Coronary artery (tissue), 2 donors: ENCODE measurements at regions not wholly inside any gene's neighbourhood (a gene's known extent, or its start where the extent isn't known, plus 50 kb on each side); places are given as distances from the start of the nearest gene placed in this dataset.
"Not testable (repeated sequence)": the region's sequence is repeated elsewhere in the genome, so short reads cannot be mapped to it uniquely, and the experiment has no call there.

Source experiments
- DNase-seq: peaks from one replicate; pipeline ENCODE4 v3.0.0-alpha.2; 2017; ENCODE audit warnings: low spot score
- H3K27ac ChIP-seq, 2 donors: fragments of 200-600 bp; sonication (generic); one replicate each; pipeline ENCODE4 v1.5.1; 2016 to 2019
- H3K4me3 ChIP-seq: fragments of 200-600 bp; sonication (generic); 2 replicates; pipeline ENCODE4 v1.5.1; 2016; ENCODE audit warnings: mild to moderate bottlenecking, moderate library complexity
- CTCF ChIP-seq: fragments of 200-600 bp; sonication (generic); IDR thresholded peaks from one replicate; pipeline ENCODE4 v1.5.1; 2019; ENCODE audit warnings: antibody characterized with exemption

DNA sequence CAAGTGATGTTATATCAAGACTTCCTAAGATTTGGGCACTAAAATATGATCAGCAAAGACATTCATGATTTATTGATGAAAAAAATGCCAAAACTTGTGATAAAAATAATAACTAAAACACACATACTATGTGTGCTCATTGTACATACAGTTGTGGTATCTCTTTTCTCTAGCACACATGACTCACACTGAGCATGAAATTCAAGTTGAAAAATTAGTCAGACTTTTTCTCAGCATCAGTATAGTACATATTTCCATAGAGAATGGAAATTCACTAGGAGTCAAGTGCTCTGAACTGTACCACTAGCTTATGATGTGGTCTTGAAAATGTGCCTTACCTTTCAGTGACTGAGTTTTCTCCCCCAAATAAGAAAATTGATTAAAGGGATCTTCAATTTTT, 471.8 kb upstream of the FLRT2 start:
- Histone ChIP-seq H3K4me3 (no peak overlapping the region), H3K27ac (no peak overlapping the region)
- no peak for DNase-seq
- no peak for TF ChIP-seq CTCF

DNA sequence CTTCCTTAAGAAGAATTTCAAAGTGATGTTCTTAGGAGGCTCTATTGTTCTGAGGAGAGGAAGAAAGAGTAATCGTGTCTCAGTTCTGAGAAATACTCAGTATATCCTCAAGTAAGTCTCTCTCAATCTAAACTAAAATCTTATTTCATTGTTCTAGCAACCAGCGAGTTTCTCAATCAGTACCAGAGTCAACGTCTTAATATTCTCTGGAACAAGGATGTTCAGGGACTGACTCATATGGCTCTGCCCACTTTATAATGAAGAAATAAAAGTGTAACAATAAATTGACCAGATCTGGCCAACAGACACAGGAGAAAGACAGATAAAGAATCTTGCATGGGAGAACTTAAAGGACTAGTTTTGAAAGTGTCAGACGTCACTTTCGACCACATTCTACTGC, 469.8 kb upstream of the FLRT2 start:
- TF ChIP-seq CTCF = no peak
- H3K4me3 ChIP-seq = no peak overlapping the region
- no peak for DNase-seq
- H3K27ac ChIP-seq = no peak overlapping the region

DNA sequence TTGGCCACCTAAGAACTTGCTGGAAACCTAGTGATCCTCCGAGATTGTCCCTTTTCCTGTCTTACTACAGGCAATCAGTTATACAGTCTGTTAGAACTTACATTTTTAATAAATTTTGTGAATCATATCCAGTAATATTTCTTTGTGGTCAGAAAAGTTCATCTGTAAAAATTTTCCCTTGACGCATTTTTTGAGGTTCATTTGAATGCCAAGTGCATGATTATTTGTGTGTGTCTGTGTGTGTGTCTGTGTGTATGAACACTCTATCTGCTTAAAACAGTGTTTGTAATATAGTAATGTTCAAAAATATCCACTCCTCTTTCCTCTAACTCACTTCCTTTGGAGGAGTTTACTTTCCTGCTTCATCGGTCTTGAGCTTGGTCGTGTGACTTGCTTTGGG, 468.7 kb upstream of the FLRT2 start:
- no peak for TF ChIP-seq CTCF
- DNase-seq = no peak
- Histone ChIP-seq H3K4me3 (no peak overlapping the region), H3K27ac (no peak overlapping the region)

GRCh38 chr14:85063747-85064146, 466.2 kb upstream of the FLRT2 start:
- Histone ChIP-seq H3K4me3 (no peak overlapping the region), H3K27ac (no peak overlapping the region)
- no peak for DNase-seq
- no peak for TF ChIP-seq CTCF

- Histone ChIP-seq H3K27ac (no peak overlapping the region), H3K4me3 (no peak overlapping the region)
- no peak for DNase-seq
- TF ChIP-seq CTCF = no peak
Observed at GRCh38 chr14:85071447-85071846, 458.5 kb upstream of the FLRT2 start.

- no peak for DNase-seq
- no peak for TF ChIP-seq CTCF
- H3K27ac ChIP-seq = no peak overlapping the region
- no peak overlapping the region for H3K4me3 ChIP-seq
Observed at GRCh38 chr14:85074955-85075354, 455.0 kb upstream of the FLRT2 start.

DNA sequence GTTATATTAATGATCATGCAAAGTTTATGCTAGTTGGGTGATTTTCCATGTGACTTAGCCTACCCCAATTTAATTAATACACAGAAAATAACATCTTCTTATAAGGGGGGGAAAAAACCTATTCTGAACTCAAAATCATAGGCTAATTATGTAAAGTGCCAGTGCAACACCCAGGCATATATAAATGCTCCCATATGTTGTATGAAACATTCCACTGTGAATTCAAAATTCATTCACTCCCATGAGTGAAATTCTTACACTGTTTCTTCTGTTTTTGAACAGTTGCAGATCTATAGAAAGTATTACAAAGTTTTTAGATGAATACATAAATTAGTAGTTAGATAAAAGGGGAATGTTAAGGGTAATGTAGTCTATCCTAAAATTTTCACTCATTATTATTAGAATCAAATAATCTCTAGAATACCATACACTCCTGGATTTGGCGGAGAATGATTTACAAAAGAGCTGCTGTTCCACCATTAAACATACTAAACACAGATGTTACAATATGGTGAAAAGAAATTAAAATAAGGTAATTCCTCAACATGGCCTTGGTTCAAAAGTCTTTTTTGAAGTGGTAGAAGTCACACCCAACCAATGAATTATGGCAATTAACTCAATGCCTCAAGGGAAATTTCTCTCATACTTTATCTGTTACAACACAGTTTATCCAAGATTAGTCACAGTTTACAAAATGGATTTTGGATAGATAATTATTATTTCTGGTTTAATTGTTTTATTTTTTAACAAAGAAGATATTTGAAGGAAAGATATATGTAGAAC, 454.1 kb upstream of the FLRT2 start:
- Histone ChIP-seq H3K4me3 (no peak overlapping the region), H3K27ac (no peak overlapping the region)
- TF ChIP-seq CTCF = no peak
- no peak for DNase-seq

- H3K27ac ChIP-seq, H3K4me3 ChIP-seq, DNase-seq: not testable (repeated sequence)
Observed at GRCh38 chr14:85077716-85078115, 452.2 kb upstream of the FLRT2 start.
